Peyer's patch (tissue), 4 donors: ENCODE measurements at regions not wholly inside any gene's neighbourhood (a gene's known extent, or its start where the extent isn't known, plus 50 kb on each side); places are given as distances from the start of the nearest gene placed in this dataset.

Source experiments
- CTCF ChIP-seq, 6 experiments: fragments of 450-650 bp in 4 of 6; fragments of 200-600 bp in 2 of 6; sonication (generic) in 1 of 6; IDR thresholded peaks; one replicate each; pipeline ENCODE4 v1.5.1; 2017 to 2019; ENCODE audit warnings: antibody characterized with exemption in 6 of 6, mild to moderate bottlenecking in 3 of 6, moderate library complexity in 1 of 6
- POLR2A ChIP-seq, 2 donors: fragments of 450-650 bp; IDR thresholded peaks; one replicate each; pipeline ENCODE4 v1.5.1; 2017; ENCODE audit warnings: antibody characterized with exemption in 2 of 2, mild to moderate bottlenecking in 2 of 2, moderate library complexity in 2 of 2

GRCh38 chr15:96442076-96442475 is 111.6 kb downstream of the NR2F2 start:
- TF ChIP-seq CTCF (IDR thresholded peaks at IDR 0.05), result no peak
- TF ChIP-seq POLR2A (IDR thresholded peaks at IDR 0.05), result no peak
